ENCODE measurements at regions not wholly inside any gene's neighbourhood (a gene's known extent, or its start where the extent isn't known, plus 50 kb on each side); places are given as distances from the start of the nearest gene placed in this dataset.

DNA sequence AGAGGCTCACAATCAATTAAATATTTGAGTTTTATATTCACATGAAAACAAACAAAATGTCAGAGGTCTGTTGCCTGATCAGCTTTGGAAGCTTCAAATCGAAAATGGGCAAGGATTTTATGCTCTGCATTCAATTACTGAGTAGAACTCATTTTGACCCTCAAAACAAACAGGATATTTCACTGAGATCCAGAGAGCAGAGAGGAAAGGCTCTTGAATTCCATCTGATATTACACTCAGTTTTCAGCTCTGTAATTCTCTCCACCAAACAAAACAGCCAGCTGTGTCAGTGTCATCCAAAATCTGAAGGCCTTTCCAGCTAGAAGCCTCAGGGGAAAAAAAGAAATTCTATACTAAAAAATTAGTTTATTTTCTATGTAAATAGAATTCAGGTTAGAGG, 128.6 kb upstream of the FLRT2 start:
- TF ChIP-seq POLR2AphosphoS5 (IDR thresholded peaks at IDR 0.05; ENCODE audit: low read depth) (no peak), EZH2 (IDR thresholded peaks at IDR 0.05; ENCODE audit: low read depth, unreplicated experiment) (no peak), CREB1 (CRISPR knock-in tag; IDR thresholded peaks at IDR 0.05; ENCODE audit: low read depth) (no peak), EZH2phosphoT487 (IDR thresholded peaks at IDR 0.05; ENCODE audit: unreplicated experiment) (no peak), ZNF331 (CRISPR knock-in tag; IDR thresholded peaks at IDR 0.05; ENCODE audit: low read depth) (no peak), ZNF114 (CRISPR knock-in tag; IDR thresholded peaks at IDR 0.05) (no peak)
- TF ChIP-seq, protein P1, sequence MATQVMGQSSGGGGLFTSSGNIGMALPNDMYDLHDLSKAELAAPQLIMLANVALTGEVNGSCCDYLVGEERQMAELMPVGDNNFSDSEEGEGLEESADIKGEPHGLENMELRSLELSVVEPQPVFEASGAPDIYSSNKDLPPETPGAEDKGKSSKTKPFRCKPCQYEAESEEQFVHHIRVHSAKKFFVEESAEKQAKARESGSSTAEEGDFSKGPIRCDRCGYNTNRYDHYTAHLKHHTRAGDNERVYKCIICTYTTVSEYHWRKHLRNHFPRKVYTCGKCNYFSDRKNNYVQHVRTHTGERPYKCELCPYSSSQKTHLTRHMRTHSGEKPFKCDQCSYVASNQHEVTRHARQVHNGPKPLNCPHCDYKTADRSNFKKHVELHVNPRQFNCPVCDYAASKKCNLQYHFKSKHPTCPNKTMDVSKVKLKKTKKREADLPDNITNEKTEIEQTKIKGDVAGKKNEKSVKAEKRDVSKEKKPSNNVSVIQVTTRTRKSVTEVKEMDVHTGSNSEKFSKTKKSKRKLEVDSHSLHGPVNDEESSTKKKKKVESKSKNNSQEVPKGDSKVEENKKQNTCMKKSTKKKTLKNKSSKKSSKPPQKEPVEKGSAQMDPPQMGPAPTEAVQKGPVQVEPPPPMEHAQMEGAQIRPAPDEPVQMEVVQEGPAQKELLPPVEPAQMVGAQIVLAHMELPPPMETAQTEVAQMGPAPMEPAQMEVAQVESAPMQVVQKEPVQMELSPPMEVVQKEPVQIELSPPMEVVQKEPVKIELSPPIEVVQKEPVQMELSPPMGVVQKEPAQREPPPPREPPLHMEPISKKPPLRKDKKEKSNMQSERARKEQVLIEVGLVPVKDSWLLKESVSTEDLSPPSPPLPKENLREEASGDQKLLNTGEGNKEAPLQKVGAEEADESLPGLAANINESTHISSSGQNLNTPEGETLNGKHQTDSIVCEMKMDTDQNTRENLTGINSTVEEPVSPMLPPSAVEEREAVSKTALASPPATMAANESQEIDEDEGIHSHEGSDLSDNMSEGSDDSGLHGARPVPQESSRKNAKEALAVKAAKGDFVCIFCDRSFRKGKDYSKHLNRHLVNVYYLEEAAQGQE (IDR thresholded peaks at IDR 0.05; ENCODE audit: unreplicated experiment): no peak
- TF ChIP-seq, protein P2, sequence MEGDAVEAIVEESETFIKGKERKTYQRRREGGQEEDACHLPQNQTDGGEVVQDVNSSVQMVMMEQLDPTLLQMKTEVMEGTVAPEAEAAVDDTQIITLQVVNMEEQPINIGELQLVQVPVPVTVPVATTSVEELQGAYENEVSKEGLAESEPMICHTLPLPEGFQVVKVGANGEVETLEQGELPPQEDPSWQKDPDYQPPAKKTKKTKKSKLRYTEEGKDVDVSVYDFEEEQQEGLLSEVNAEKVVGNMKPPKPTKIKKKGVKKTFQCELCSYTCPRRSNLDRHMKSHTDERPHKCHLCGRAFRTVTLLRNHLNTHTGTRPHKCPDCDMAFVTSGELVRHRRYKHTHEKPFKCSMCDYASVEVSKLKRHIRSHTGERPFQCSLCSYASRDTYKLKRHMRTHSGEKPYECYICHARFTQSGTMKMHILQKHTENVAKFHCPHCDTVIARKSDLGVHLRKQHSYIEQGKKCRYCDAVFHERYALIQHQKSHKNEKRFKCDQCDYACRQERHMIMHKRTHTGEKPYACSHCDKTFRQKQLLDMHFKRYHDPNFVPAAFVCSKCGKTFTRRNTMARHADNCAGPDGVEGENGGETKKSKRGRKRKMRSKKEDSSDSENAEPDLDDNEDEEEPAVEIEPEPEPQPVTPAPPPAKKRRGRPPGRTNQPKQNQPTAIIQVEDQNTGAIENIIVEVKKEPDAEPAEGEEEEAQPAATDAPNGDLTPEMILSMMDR (conservative IDR thresholded peaks at IDR 0.05; ENCODE audit: low read depth in 2 of 2): no peak
- TF ChIP-seq, protein P3, sequence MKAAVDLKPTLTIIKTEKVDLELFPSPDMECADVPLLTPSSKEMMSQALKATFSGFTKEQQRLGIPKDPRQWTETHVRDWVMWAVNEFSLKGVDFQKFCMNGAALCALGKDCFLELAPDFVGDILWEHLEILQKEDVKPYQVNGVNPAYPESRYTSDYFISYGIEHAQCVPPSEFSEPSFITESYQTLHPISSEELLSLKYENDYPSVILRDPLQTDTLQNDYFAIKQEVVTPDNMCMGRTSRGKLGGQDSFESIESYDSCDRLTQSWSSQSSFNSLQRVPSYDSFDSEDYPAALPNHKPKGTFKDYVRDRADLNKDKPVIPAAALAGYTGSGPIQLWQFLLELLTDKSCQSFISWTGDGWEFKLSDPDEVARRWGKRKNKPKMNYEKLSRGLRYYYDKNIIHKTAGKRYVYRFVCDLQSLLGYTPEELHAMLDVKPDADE (IDR thresholded peaks at IDR 0.05): no peak

All from GM23338 (cell line).